GM12873 (cell line): ENCODE measurements at regions not wholly inside any gene's neighbourhood (a gene's known extent, or its start where the extent isn't known, plus 50 kb on each side); places are given as distances from the start of the nearest gene placed in this dataset.

ENCODE experiments used
- TF ChIP-seq, protein P1 (sequence below): IDR thresholded peaks from 2 replicates; pipeline ENCODE4 v1.5.1; 2012; ENCODE audit warnings: low read depth, mild to moderate bottlenecking, moderate library complexity, low read length, control low read depth; ENCODE audit not compliant: insufficient read depth; ENCODE audit errors: missing control alignments

DNA sequence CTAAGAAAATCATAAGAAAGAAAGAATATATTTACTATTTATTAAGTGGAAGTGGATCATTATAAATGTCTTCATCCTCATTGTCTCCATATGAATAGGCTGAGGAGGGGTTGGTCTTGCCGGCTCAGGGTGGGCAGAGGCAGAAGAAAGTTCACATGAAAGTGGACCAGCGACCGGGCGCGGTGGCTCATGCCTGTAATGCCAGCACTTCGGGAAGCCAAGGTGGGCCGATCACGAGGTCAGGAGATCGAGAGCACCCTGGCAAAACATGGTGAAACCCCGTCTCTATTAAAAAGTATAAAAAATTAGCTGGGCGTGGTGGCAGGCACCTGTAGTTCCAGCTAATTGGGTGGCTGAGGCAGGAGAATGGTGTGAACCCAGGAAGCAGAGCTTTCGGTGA is 1145.4 kb downstream of the STIM2 start:
- TF ChIP-seq, protein P1, sequence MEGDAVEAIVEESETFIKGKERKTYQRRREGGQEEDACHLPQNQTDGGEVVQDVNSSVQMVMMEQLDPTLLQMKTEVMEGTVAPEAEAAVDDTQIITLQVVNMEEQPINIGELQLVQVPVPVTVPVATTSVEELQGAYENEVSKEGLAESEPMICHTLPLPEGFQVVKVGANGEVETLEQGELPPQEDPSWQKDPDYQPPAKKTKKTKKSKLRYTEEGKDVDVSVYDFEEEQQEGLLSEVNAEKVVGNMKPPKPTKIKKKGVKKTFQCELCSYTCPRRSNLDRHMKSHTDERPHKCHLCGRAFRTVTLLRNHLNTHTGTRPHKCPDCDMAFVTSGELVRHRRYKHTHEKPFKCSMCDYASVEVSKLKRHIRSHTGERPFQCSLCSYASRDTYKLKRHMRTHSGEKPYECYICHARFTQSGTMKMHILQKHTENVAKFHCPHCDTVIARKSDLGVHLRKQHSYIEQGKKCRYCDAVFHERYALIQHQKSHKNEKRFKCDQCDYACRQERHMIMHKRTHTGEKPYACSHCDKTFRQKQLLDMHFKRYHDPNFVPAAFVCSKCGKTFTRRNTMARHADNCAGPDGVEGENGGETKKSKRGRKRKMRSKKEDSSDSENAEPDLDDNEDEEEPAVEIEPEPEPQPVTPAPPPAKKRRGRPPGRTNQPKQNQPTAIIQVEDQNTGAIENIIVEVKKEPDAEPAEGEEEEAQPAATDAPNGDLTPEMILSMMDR = no peak

DNA sequence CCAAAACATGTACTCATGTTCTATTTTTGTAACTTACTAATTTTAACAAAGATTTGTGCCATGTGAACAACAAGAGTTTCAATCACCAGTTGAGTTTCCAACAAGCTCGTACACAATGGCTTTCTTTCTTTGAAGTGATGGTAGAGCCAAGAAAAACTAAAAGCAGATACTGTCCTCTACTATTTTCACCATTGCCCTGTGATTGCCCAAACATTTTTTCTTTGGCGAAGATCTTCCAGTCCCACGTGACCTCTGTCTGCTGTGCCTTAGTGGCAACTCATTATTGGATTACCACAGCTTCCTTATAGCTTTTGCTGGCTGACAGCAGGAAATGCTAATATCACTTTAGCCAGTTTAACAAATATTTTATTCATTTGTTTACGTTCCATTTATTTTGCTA is 1147.1 kb downstream of the STIM2 start:
- TF ChIP-seq, protein P1 = no peak

DNA sequence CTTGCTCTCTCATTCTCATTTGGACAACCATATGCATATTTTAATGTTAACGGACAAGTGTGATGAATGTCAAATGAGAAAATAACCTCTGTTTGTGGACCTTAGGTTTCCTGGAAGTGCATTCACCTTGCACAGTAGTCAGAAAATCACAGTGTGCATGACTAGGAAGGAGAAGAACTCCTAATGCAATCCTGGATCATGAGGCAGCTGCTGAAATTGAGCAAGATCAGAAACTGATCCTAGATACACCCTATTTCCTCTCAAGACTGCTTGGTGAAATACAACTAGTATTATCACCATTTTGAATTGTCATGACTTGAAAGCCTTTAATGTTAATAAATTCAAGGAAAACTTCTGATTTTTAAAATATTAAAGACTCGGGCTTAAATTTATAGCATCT is 1148.9 kb downstream of the STIM2 start:
- TF ChIP-seq, protein P1 = no peak

DNA sequence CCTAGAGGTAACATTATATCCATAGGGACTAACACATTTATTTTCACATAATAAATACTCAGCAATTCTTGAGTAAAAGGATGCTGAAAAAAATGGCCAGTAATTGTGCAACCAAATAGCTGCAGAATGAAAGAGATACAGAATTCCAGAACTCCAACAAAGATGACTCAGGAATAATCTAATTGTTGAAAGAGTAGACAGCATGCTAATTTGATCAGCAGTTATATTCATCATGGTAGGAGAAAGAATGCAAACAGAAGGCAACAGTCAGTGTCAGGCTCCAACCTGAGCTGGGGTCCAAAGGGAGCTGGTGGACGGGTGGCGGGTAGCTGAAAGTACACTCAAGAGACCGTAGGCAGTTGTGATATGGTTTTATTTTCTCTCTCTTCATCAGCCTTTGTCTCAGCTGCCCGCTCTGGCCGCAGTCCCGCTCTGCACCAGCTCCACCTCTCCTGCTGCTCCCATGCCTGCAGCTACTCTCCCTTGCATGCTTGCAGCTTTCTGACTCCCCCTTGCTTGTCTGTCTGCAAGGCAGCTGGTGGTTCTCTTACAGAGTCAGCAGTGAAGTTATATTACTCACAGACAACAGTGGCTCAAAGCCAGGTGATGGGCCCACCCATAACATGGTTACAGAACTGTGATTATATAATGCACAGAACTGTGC is 1150.1 kb downstream of the STIM2 start:
- TF ChIP-seq, protein P1 = no peak

DNA sequence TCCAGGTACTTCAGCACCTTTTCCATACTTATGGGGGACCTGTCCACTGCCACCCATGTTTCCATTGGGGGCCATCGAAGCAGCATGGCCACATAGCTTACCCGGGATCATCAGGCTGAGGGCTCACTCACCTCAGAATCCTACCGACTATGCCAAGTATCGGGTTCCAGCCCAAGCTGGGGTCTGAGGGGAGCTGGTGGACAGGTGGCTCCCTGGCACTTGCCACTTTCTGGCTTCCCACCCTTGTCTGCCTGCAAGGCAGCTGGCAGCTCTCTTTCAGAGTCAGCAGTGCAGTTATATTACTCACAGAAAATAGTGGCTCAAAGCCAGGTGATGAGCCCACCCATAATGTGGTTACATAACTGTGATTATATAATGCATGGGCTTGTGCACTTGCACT is 1153.8 kb downstream of the STIM2 start:
- TF ChIP-seq, protein P1 = no peak

DNA sequence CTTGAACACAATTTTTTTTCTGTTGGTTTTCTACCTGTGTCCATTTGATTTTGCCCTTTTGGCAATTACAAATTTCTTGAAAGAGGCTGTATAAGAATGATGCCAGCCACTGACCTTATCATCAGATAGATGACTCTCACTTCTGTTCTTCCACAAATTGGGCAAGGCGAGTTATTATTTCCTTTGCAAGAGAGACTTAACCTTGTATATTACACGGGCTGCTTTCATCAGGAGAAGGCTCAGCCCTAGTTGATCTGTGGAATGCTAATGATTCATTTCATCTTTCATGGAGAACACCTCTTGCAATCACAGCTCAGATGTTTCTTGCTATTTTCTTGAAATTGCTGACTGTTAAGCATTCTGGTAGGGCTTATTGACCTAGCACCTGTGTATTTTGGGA is 1155.4 kb downstream of the STIM2 start:
- TF ChIP-seq, protein P1 = no peak

DNA sequence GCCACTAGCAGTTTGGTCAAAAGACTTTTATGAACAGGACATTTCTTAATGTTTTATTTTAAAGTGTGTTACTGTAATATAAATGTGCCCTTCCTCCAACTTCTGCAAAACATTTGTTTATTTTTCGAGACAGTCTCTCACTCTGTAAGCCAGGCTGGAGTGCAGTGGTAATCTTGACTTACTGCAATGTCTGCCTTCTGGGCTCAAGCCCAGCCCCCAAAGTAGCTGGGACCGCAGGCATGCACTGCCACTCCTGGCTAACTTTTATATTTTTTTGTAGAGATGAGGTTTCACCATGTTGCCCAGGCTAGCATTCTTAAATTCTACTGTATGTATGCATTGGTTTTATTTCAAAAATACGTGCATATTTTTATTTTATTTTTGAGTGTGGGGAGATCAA is 1201.9 kb downstream of the STIM2 start:
- TF ChIP-seq, protein P1 = no peak
